Stomach (tissue), 8 donors: ENCODE measurements at regions not wholly inside any gene's neighbourhood (a gene's known extent, or its start where the extent isn't known, plus 50 kb on each side); places are given as distances from the start of the nearest gene placed in this dataset.

Experiments
- DNase-seq, 2 donors: peaks; one replicate each; pipeline versions ENCODE4 v3.0.0 to v3.0.0-alpha.2; 2013 to 2019
- H3K27ac ChIP-seq, 5 donors: fragments of 200-600 bp in 4 of 5; sonication (generic) in 4 of 5; one replicate each; pipeline ENCODE4 v1.5.1; 2013 to 2019; ENCODE audit warnings: mild to moderate bottlenecking in 1 of 5, moderate library complexity in 1 of 5
- H3K27me3 ChIP-seq, 3 donors: fragments of 200-600 bp; sonication (generic); one replicate each; pipeline ENCODE4 v1.5.1; 2017 to 2019; ENCODE audit warnings: mixed run types in 1 of 3
- H3K36me3 ChIP-seq, 4 donors: fragments of 200-600 bp; sonication (generic); 1 replicate in 3 of 4; 2 replicates in 1 of 4; pipeline ENCODE4 v1.5.1; 2016 to 2019
- H3K4me1 ChIP-seq, 4 donors: fragments of 200-600 bp; sonication (generic); one replicate each; pipeline ENCODE4 v1.5.1; 2016 to 2019
- H3K4me3 ChIP-seq, 4 donors: fragments of 200-600 bp; sonication (generic) in 3 of 4; one replicate each; pipeline ENCODE4 v1.5.1; 2016 to 2019; ENCODE audit warnings: mild to moderate bottlenecking in 1 of 4
- H3K9me3 ChIP-seq, 4 donors: fragments of 200-600 bp; sonication (generic); one replicate each; pipeline ENCODE4 v1.5.1; 2016 to 2019
- EP300 ChIP-seq: sonication (generic); formaldehyde crosslinking; IDR thresholded peaks from one replicate; pipeline ENCODE4 v1.6.1; 2017; ENCODE audit warnings: antibody characterized with exemption
- POLR2A ChIP-seq, 4 donors: fragments of 450-650 bp; IDR thresholded peaks; one replicate each; pipeline ENCODE4 v1.6.1; 2016; ENCODE audit warnings: antibody characterized with exemption in 4 of 4, control low read depth in 2 of 4, mild to moderate bottlenecking in 1 of 4, moderate library complexity in 1 of 4
- POLR2AphosphoS5 ChIP-seq, 3 donors: sonication (generic); formaldehyde crosslinking; IDR thresholded peaks; one replicate each; pipeline ENCODE4 v1.6.1; 2016; ENCODE audit warnings: antibody characterized with exemption in 3 of 3
- WGBS, 5 donors: extraction: QIAGEN DNeasy Blood & Tissue Kit in 3 of 5; methylation state at CpG; one replicate each; pipeline versions ENCODE4 v1.1.5 to v1.1.7; 2013 to 2018; 5-methylcytosine and 5-hydroxymethylcytosine counted together
- intact Hi-C: fragments of 100-400 bp; cut with DNase I; formaldehyde crosslinking; loops from one replicate; pipeline ENCODE4 v1.15.1; 2023; ENCODE audit warnings: low total_unique reads
- TF ChIP-seq, protein P1 (sequence below), 7 experiments: fragments of 450-650 bp in 4 of 7; fragments of 200-600 bp in 3 of 7; sonication (generic) in 3 of 7; IDR thresholded peaks; one replicate each; pipeline ENCODE4 v1.5.1; 2016 to 2019; ENCODE audit warnings: antibody characterized with exemption in 7 of 7, control low read depth in 2 of 7, mild to moderate bottlenecking in 1 of 7
- donor health status: healthy with polysubstance abuse.
- donor health status: Bipolar disorder and iron deficiency.
- donor health status: healthy.

DNA sequence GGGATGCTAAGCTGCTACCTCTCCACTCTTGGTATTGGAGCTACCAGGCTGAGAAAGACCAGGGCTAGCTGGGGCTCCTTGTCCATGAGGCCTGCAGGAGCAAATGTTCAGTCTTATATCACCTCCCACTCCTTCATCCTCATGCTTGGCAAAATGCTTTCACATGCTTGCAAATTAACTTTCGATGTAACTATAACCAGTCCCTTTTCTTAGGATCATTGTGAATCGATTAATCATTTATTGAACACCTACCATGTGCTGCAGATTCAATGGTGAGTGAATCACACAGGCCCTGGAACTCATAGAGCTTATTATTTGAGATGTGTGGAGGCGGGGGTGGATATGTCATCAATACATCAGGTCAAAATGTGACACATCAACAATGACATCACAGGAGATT lies 138.6 kb downstream of the EMX2 start:
- TF ChIP-seq EP300 (no peak), POLR2AphosphoS5 (IDR thresholded peaks at IDR 0.05) (no peak), POLR2A (IDR thresholded peaks at IDR 0.05) (no peak)
- TF ChIP-seq, protein P1, sequence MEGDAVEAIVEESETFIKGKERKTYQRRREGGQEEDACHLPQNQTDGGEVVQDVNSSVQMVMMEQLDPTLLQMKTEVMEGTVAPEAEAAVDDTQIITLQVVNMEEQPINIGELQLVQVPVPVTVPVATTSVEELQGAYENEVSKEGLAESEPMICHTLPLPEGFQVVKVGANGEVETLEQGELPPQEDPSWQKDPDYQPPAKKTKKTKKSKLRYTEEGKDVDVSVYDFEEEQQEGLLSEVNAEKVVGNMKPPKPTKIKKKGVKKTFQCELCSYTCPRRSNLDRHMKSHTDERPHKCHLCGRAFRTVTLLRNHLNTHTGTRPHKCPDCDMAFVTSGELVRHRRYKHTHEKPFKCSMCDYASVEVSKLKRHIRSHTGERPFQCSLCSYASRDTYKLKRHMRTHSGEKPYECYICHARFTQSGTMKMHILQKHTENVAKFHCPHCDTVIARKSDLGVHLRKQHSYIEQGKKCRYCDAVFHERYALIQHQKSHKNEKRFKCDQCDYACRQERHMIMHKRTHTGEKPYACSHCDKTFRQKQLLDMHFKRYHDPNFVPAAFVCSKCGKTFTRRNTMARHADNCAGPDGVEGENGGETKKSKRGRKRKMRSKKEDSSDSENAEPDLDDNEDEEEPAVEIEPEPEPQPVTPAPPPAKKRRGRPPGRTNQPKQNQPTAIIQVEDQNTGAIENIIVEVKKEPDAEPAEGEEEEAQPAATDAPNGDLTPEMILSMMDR (IDR thresholded peaks at IDR 0.05), result no peak

DNA sequence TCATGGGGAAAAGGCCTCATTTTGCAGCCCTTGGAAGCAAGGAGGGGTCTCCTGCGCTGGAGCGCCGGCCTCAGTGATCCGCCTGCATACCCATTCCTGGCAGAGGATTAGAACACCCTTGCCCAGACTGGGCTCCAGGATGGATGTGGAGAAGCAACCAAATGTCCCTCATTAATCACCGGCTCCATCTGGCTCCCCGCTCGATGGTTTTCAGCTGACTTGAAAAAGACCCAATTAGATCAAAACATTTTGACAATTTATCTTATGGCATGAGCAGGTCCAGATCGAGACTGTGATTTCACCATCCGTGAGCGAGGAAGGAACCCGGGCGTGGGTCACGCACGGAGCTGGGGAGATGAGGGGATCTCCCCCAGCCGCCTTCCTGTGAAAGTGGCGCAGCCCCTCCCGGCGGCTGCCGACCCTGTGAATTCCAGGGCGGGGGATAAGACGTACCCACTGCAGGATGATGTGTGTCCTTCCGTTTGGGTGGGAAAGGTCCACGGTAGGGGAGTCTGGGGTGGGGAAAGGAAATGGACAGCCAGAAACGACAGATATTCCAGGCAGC lies 141.6 kb downstream of the EMX2 start:
- intact Hi-C loops, result no loop called here
- TF ChIP-seq POLR2AphosphoS5 (IDR thresholded peaks at IDR 0.05) (no peak), EP300 (no peak), POLR2A (IDR thresholded peaks at IDR 0.05) (no peak)
- TF ChIP-seq, protein P1 (IDR thresholded peaks at IDR 0.05), result no peak
- no peak for DNase-seq
- Histone ChIP-seq H3K4me1 (peaks cover 0 to 9% (median 8%) of the 10 kb centered on the region in 4 donors), H3K27me3 (peaks cover 0 to 50% (median 0%) of the 10 kb centered on the region in 3 donors), H3K9me3 (no peaks in the 10 kb centered on the region), H3K4me3 (no peak overlapping the region), H3K27ac (no peak overlapping the region), H3K36me3 (no peaks in the 10 kb centered on the region)
- WGBS, 5 donors, result 70 to 77% (median 73%) methylated on average over 20 to 24 of the region's 24 CpGs

More for the DNA sequence above, 138.6 kb downstream of the EMX2 start:
- WGBS, 5 donors, result 86 to 94% (median 88%) methylated on average over 3 of the region's 3 CpGs
- no peak overlapping the region for H3K27ac ChIP-seq
- no peak for DNase-seq
- H3K4me1 ChIP-seq, result peaks cover 0 to 9% (median 8%) of the 10 kb centered on the region in 4 donors
- peaks cover 0 to 32% (median 0%) of the 10 kb centered on the region in 3 donors for H3K27me3 ChIP-seq
- H3K9me3 ChIP-seq, result no peaks in the 10 kb centered on the region
- intact Hi-C loops, result no loop called here
- H3K4me3 ChIP-seq, result no peak overlapping the region
- no peaks in the 10 kb centered on the region for H3K36me3 ChIP-seq

DNA sequence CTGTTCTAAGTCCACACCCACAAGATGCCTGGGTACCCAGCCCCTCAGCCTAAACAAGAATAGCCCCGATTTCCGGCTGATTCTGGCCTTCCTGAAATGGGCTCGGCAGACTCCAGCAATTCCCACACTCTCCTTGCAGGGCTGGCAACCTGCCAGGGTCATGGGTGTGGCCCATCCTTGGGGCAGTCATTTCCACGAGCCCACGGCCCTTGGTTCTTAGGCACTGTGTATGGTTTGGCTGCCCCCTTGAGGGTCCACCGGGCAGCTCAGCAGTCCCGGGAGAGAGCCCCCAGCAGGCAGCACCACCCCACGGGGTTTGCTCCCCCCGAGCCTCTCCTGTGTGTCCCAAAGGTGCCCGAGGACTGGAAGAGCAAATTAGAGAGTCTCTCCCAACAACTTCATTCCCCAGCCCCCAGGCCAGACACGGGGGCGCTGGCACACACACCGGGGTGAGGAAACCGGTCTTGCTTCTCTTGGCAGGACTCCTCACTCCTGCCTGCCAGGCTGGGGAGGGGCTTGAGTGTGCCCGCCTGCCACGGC lies 142.2 kb downstream of the EMX2 start:
- WGBS, 5 donors, result 15 to 33% (median 19%) methylated on average over 4 to 16 of the region's 16 CpGs
- DNase-seq, result peak; percentile 52 to 67
- Histone ChIP-seq H3K36me3 (no peaks in the 10 kb centered on the region), H3K4me1 (peaks cover 0 to 9% (median 8%) of the 10 kb centered on the region in 4 donors), H3K27me3 (peaks cover 0 to 56% (median 0%) of the 10 kb centered on the region in 3 donors), H3K27ac (no peak overlapping the region), H3K4me3 (no peak overlapping the region), H3K9me3 (no peaks in the 10 kb centered on the region)
- intact Hi-C loops, result no loop called here
- no peak for TF ChIP-seq POLR2AphosphoS5 (IDR thresholded peaks at IDR 0.05)
- TF ChIP-seq, protein P1 (IDR thresholded peaks at IDR 0.05), result no peak
- no peak for TF ChIP-seq EP300
- TF ChIP-seq POLR2A (IDR thresholded peaks at IDR 0.05), result no peak

DNA sequence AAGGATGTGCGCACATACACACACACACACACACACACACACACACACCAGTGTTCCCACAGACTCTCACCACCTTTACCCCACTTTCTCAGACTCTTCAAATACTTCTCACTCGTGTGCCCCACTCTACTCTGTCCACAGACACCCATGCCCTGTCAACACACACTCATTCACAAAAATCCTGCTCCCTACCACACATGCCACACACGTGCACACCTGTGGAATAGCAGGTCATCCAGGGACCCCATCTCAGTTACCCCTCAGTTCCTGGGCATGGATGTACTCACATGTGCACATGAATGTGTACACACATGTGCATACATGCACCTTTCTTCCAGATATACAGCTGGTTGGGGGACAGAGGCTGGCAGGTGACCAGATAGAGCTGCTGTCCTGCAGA lies 142.9 kb downstream of the EMX2 start:
- Histone ChIP-seq H3K27ac (no peak overlapping the region), H3K4me3 (no peak overlapping the region), H3K36me3 (no peaks in the 10 kb centered on the region), H3K4me1 (peaks cover 0 to 9% (median 8%) of the 10 kb centered on the region in 4 donors), H3K27me3 (peaks cover 0 to 56% (median 0%) of the 10 kb centered on the region in 3 donors), H3K9me3 (no peaks in the 10 kb centered on the region)
- no peak for DNase-seq
- WGBS, 5 donors, result 60 to 68% (median 65%) methylated on average over 3 of the region's 3 CpGs
- TF ChIP-seq POLR2AphosphoS5 (IDR thresholded peaks at IDR 0.05) (no peak), POLR2A (IDR thresholded peaks at IDR 0.05) (no peak), EP300 (no peak)
- TF ChIP-seq, protein P1 (IDR thresholded peaks at IDR 0.05), result no peak
- intact Hi-C loops, result no loop called here
